Breast epithelium (tissue), 3 donors: ENCODE measurements at regions not wholly inside any gene's neighbourhood (a gene's known extent, or its start where the extent isn't known, plus 50 kb on each side); places are given as distances from the start of the nearest gene placed in this dataset.

Experiments used
- CTCF ChIP-seq, 3 donors: fragments of 450-650 bp; IDR thresholded peaks; one replicate each; pipeline ENCODE4 v1.5.1; 2016 to 2017; ENCODE audit warnings: antibody characterized with exemption in 3 of 3, mild to moderate bottlenecking in 3 of 3, moderate library complexity in 3 of 3
- POLR2A ChIP-seq: fragments of 450-650 bp; IDR thresholded peaks from one replicate; pipeline ENCODE4 v1.6.1; 2016; ENCODE audit warnings: antibody characterized with exemption, mild to moderate bottlenecking, moderate library complexity
- POLR2AphosphoS5 ChIP-seq, 3 donors: sonication (generic); formaldehyde crosslinking; IDR thresholded peaks; one replicate each; pipeline ENCODE4 v1.6.1; 2017; ENCODE audit warnings: antibody characterized with exemption in 3 of 3

DNA sequence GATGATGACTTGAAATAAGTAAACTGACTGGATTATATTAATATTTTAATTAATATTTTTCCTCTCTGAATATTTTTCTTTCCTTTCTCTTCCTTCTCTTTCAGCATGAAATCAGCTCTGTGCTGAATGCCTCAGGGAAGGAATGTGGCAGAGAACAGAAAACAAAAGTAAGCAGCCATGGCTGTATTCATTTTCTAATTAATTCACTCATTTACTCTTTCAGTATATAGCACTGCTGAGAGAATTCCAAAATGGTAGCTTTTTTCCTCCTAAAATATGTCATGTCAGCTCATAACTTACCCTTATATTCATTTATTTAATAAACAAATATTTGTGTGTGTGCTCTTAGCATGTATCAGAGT lies 522.5 kb downstream of the PTPRC start:
- TF ChIP-seq POLR2A (no peak), CTCF (IDR thresholded peaks at IDR 0.05) (no peak), POLR2AphosphoS5 (IDR thresholded peaks at IDR 0.05) (no peak)
